ENCODE measurements at regions not wholly inside any gene's neighbourhood (a gene's known extent, or its start where the extent isn't known, plus 50 kb on each side); places are given as distances from the start of the nearest gene placed in this dataset.

DNA sequence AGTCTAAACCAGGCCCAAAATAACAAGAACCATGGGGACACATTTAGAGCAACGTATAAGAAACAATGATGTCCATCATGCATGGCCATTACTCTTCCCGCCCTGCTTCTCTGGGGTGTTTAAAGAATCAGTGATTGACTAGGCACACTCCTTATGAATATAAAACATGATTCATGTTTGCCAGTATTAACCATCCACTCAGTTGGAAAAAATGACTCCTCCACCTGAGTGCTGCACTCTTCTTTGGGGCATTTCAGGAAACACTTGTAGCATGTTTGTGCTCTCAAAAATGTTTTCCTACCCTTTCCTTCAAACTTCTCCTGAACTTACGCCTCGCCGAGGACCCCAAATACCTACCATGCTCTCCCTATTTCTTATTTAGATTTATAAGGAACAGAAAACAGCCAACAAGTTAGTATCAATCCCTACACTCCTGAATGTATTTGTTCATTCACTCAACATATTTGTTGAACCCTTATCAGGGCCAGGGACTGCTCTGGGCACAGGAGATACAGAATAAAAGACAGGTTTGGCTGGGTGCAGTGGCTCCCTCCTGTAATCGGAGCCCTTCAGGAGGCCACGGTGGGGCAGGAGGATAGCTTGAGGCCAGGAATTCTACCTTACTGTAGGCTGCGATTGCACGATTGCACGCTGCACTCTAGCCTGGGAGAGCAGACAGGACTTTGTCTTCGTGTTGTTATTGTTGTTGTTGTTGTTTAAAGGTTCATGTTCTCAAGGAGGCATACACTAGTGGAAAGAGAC lies 137.0 kb downstream of the TMCO5A start:
- Histone ChIP-seq H3K4me3 (no peak overlapping the region), H3K9ac (ENCODE audit: insufficient read depth in 1 of 2, low read length in 2 of 2) (peak overlapping the region in 1 of 2 donors; percentile 86), H3K4me1 (ENCODE audit: control insufficient read depth in 5 of 5, insufficient read depth in 5 of 5, low read length in 5 of 5) (peaks cover 6 to 42% (median 32%) of the 10 kb centered on the region in 5 donors), H3K9me3 (ENCODE audit: control insufficient read depth in 4 of 4, insufficient read depth in 3 of 4, low read length in 3 of 4) (no peaks in the 10 kb centered on the region), H3K27me3 (ENCODE audit: control insufficient read depth in 3 of 3, insufficient read depth in 3 of 3, low read length in 2 of 3) (no peaks in the 10 kb centered on the region), H3K36me3 (ENCODE audit: control insufficient read depth in 4 of 4, insufficient read depth in 4 of 4, low read length in 4 of 4) (no peaks in the 10 kb centered on the region), H3K27ac (ENCODE audit: low read depth in 1 of 2, low read length in 1 of 2) (peak overlapping the region in 1 of 2 donors; percentile 80)
- DNase-seq (peak; percentile 38 to 52 (median 43)), ATAC-seq (ENCODE audit: insufficient read depth, low FRiP score) (no peak)
- TF ChIP-seq, protein P1, sequence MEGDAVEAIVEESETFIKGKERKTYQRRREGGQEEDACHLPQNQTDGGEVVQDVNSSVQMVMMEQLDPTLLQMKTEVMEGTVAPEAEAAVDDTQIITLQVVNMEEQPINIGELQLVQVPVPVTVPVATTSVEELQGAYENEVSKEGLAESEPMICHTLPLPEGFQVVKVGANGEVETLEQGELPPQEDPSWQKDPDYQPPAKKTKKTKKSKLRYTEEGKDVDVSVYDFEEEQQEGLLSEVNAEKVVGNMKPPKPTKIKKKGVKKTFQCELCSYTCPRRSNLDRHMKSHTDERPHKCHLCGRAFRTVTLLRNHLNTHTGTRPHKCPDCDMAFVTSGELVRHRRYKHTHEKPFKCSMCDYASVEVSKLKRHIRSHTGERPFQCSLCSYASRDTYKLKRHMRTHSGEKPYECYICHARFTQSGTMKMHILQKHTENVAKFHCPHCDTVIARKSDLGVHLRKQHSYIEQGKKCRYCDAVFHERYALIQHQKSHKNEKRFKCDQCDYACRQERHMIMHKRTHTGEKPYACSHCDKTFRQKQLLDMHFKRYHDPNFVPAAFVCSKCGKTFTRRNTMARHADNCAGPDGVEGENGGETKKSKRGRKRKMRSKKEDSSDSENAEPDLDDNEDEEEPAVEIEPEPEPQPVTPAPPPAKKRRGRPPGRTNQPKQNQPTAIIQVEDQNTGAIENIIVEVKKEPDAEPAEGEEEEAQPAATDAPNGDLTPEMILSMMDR (IDR thresholded peaks at IDR 0.05; ENCODE audit: control extremely low read depth, extremely low read depth): no peak
- WGBS, 2 donors: 71 to 85% methylated on average over 11 of the region's 11 CpGs

DNA sequence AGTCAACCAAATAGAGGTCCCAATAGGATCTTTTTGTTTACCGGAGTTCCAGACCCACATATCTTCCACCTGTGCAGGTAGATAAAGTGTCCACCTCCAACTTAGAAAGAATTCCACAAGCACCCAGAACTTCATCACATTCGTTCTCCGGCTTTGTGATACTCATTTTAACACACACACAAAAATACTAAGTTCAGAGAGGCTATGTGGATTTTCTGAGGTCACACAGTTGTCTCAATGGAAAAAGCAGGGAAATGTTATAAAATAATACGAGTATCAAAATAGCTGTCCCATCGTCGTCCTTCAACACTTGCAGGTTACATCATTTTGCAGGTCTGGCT lies 137.5 kb downstream of the TMCO5A start:
- H3K27me3 ChIP-seq (ENCODE audit: control insufficient read depth in 3 of 3, insufficient read depth in 3 of 3, low read length in 2 of 3): no peaks in the 10 kb centered on the region
- peak overlapping the region; percentile 86 to 91 for H3K9ac ChIP-seq (ENCODE audit: insufficient read depth in 1 of 2, low read length in 2 of 2)
- no peak overlapping the region for H3K4me3 ChIP-seq
- H3K4me1 ChIP-seq (ENCODE audit: control insufficient read depth in 5 of 5, insufficient read depth in 5 of 5, low read length in 5 of 5): peaks cover 6 to 42% (median 32%) of the 10 kb centered on the region in 5 donors
- ATAC-seq (ENCODE audit: insufficient read depth, low FRiP score) (no peak), DNase-seq (no peak)
- TF ChIP-seq, protein P1 (IDR thresholded peaks at IDR 0.05; ENCODE audit: control extremely low read depth, extremely low read depth): no peak
- H3K36me3 ChIP-seq (ENCODE audit: control insufficient read depth in 4 of 4, insufficient read depth in 4 of 4, low read length in 4 of 4): no peaks in the 10 kb centered on the region
- no peaks in the 10 kb centered on the region for H3K9me3 ChIP-seq (ENCODE audit: control insufficient read depth in 4 of 4, insufficient read depth in 3 of 4, low read length in 3 of 4)
- peak overlapping the region in 1 of 2 donors; percentile 87 for H3K27ac ChIP-seq (ENCODE audit: low read depth in 1 of 2, low read length in 1 of 2)
- WGBS, 2 donors: 44 to 46% methylated on average over 6 of the region's 6 CpGs

DNA sequence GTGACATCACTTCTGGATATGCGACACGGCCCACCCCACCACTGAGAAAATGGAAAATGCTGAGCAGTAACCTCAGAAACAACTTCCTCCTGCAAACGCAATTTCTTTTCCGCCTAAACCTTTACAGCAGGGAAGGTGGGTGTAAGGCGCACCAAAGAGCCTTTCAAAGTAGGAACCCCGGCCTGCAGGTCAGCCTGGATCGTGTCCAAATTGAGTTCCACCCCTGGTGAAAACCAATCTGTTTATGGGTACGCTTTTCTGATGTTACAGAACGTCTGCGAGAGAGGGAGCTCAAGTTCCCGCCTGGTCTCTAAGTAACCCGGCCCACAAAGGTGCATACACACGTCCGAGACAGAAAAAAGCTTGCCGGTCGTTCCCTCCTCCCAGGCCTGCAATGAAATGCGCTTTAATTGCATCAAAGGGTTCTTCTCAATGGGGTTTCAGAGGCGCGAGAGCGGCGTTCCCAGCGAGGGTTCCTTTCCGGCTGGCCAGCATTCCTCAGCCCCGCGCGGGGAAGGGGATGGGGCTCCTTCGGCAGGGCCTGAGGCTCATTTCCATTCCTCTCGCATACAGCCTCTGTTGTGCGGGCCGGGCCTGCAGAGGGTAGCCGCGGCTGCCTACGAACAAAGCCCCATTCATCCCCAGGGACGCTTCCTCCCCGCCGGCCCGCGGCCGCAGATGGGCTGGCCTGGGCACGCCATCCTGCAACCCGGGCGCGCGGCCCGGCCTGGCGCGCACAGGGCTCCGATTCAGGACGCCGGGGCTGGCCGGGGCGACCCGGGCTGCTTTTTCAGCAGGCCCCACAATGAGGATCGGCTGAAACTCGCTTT lies 138.1 kb downstream of the TMCO5A start:
- H3K4me1 ChIP-seq (ENCODE audit: control insufficient read depth in 5 of 5, insufficient read depth in 5 of 5, low read length in 5 of 5): peaks cover 6 to 42% (median 32%) of the 10 kb centered on the region in 5 donors
- 1% methylated on average over 50 to 55 of the region's 55 CpGs for WGBS, 2 donors
- no peaks in the 10 kb centered on the region for H3K9me3 ChIP-seq (ENCODE audit: control insufficient read depth in 4 of 4, insufficient read depth in 3 of 4, low read length in 3 of 4)
- peak; percentile 49 for ATAC-seq (ENCODE audit: insufficient read depth, low FRiP score)
- peak; percentile 86 to 93 (median 90) for DNase-seq
- no peaks in the 10 kb centered on the region for H3K36me3 ChIP-seq (ENCODE audit: control insufficient read depth in 4 of 4, insufficient read depth in 4 of 4, low read length in 4 of 4)
- peak overlapping the region; percentile 71 to 87 for H3K27ac ChIP-seq (ENCODE audit: low read depth in 1 of 2, low read length in 1 of 2)
- TF ChIP-seq, protein P1 (IDR thresholded peaks at IDR 0.05; ENCODE audit: control extremely low read depth, extremely low read depth): no peak
- H3K27me3 ChIP-seq (ENCODE audit: control insufficient read depth in 3 of 3, insufficient read depth in 3 of 3, low read length in 2 of 3): no peaks in the 10 kb centered on the region
- H3K4me3 ChIP-seq: peak overlapping the region; percentile 12
- peak overlapping the region; percentile 86 to 91 for H3K9ac ChIP-seq (ENCODE audit: insufficient read depth in 1 of 2, low read length in 2 of 2)

Data from lung (tissue), 11 donors.